Neural progenitor cell (in vitro differentiated cells): ENCODE measurements at regions not wholly inside any gene's neighbourhood (a gene's known extent, or its start where the extent isn't known, plus 50 kb on each side); places are given as distances from the start of the nearest gene placed in this dataset.
A peak's percentile ranks its signal among the peaks of the same experiment; 100 is the strongest.

Source experiments
- DNase-seq: peaks from one replicate; pipeline ENCODE4 v3.0.0-alpha.2; 2016; ENCODE audit warnings: low spot score
- H2AFZ ChIP-seq: fragments of 200-600 bp; sonication (generic); replicated peaks from 2 replicates; pipeline ENCODE4 v1.6.1; 2016; ENCODE audit warnings: antibody characterized with exemption
- H3F3A ChIP-seq: fragments of 200-600 bp; sonication (generic); 2 replicates; pipeline ENCODE4 v1.6.1; 2016; ENCODE audit warnings: antibody characterized with exemption, low read depth
- H3K27ac ChIP-seq: fragments of 200-600 bp; sonication (generic); 2 replicates; pipeline ENCODE4 v1.5.1; 2016; ENCODE audit warnings: mild to moderate bottlenecking
- H3K27me3 ChIP-seq: fragments of 200-600 bp; sonication (generic); 2 replicates; pipeline ENCODE4 v1.6.1; 2016; ENCODE audit warnings: mild to moderate bottlenecking, moderate library complexity
- H3K36me3 ChIP-seq: fragments of 200-600 bp; sonication (generic); 2 replicates; pipeline ENCODE4 v1.5.1; 2016
- H3K4me1 ChIP-seq: fragments of 200-600 bp; sonication (generic); 2 replicates; pipeline ENCODE4 v1.6.1; 2016; ENCODE audit warnings: mixed run types
- H3K4me2 ChIP-seq: fragments of 200-600 bp; sonication (generic); 2 replicates; pipeline ENCODE4 v1.6.1; 2016
- H3K4me3 ChIP-seq: fragments of 200-600 bp; sonication (generic); 2 replicates; pipeline ENCODE4 v1.5.1; 2016
- H3K79me2 ChIP-seq: fragments of 200-600 bp; sonication (generic); 2 replicates; pipeline ENCODE4 v1.6.1; 2016; ENCODE audit warnings: low read depth
- H3K9ac ChIP-seq: fragments of 200-600 bp; sonication (generic); 2 replicates; pipeline ENCODE4 v1.6.1; 2016
- H3K9me3 ChIP-seq: fragments of 200-600 bp; sonication (generic); 2 replicates; pipeline ENCODE4 v1.5.1; 2016; ENCODE audit warnings: low read depth
- H4K20me1 ChIP-seq: fragments of 200-600 bp; sonication (generic); 2 replicates; pipeline ENCODE4 v1.6.1; 2016; ENCODE audit warnings: low read depth
- H3K27ac Mint-ChIP-seq: 3 replicates; pipeline ENCODE4 v1.8.0; 2021; ENCODE audit warnings: mixed read lengths
- H3K27me3 Mint-ChIP-seq: 2 replicates; pipeline ENCODE4 v1.8.0; 2022; ENCODE audit warnings: low read depth, mild to moderate bottlenecking, inconsistent platforms, moderate library complexity, mixed read lengths; ENCODE audit not compliant: insufficient read depth
- H3K36me3 Mint-ChIP-seq: 3 replicates; pipeline ENCODE4 v1.8.0; 2021; ENCODE audit warnings: mixed read lengths
- H3K4me1 Mint-ChIP-seq: 3 replicates; pipeline ENCODE4 v1.8.0; 2021; ENCODE audit warnings: mixed read lengths
- H3K4me3 Mint-ChIP-seq: 3 replicates; pipeline ENCODE4 v1.8.0; 2021; ENCODE audit warnings: mild to moderate bottlenecking, moderate library complexity, mixed read lengths
- H3K9me3 Mint-ChIP-seq: 3 replicates; pipeline ENCODE4 v1.8.0; 2020; ENCODE audit warnings: mixed read lengths
- EZH2 ChIP-seq: fragments of 200-600 bp; sonication (generic); IDR thresholded peaks from 2 replicates; pipeline ENCODE4 v1.6.1; 2017; ENCODE audit warnings: antibody characterized with exemption, mild to moderate bottlenecking, moderate library complexity
- EZH2phosphoT487 ChIP-seq: fragments of 200-600 bp; sonication (generic); IDR thresholded peaks from 2 replicates; pipeline ENCODE4 v1.6.1; 2017; ENCODE audit warnings: antibody characterized with exemption
- TF ChIP-seq, protein P1 (sequence below): fragments of 200-600 bp; sonication (generic); IDR thresholded peaks from 2 replicates; pipeline ENCODE4 v1.5.1; 2017; ENCODE audit warnings: antibody characterized with exemption, mild to moderate bottlenecking

DNA sequence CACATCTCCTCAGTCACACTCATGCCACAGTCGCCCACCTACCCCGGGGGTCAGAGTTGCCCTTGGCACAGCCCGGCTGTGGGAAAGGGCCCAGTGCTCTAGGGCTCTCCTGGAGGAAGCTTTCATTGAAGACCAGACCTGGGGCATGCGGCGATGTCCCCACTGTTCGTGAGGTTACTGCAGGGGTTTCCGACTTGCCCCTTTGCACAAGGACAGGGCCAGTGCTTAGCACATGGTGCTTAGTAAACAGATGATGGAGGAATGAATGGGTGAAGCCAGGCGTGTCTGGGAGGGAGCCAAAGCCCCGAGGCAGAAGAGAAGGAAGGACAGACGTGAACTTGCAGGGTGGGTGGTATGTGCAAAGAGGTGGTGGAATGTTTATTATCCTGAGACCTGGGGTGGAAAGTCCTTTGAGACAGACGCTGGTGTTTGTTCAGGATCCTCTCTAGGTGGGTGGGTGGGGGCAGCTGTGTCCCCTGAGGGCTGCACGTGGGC, 205.9 kb upstream of the ARL4C start:
- Mint-ChIP-seq H3K4me1 (peaks cover 27% of the 10 kb centered on the region), H3K9me3 (peaks cover 17% of the 10 kb centered on the region), H3K4me3 (no peak overlapping the region), H3K36me3 (peaks cover 2% of the 10 kb centered on the region), H3K27me3 (peaks cover 7% of the 10 kb centered on the region), H3K27ac (peak overlapping the region; percentile 59)
- no peak for TF ChIP-seq EZH2
- TF ChIP-seq, protein P1, sequence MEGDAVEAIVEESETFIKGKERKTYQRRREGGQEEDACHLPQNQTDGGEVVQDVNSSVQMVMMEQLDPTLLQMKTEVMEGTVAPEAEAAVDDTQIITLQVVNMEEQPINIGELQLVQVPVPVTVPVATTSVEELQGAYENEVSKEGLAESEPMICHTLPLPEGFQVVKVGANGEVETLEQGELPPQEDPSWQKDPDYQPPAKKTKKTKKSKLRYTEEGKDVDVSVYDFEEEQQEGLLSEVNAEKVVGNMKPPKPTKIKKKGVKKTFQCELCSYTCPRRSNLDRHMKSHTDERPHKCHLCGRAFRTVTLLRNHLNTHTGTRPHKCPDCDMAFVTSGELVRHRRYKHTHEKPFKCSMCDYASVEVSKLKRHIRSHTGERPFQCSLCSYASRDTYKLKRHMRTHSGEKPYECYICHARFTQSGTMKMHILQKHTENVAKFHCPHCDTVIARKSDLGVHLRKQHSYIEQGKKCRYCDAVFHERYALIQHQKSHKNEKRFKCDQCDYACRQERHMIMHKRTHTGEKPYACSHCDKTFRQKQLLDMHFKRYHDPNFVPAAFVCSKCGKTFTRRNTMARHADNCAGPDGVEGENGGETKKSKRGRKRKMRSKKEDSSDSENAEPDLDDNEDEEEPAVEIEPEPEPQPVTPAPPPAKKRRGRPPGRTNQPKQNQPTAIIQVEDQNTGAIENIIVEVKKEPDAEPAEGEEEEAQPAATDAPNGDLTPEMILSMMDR = no peak
- no peak for TF ChIP-seq EZH2phosphoT487
- no peak overlapping the region for H2AFZ ChIP-seq
- H3K4me2 ChIP-seq = no peak overlapping the region
- H3K4me3 ChIP-seq = no peak overlapping the region
- H3F3A ChIP-seq = no peaks in the 10 kb centered on the region
- H3K9me3 ChIP-seq = peaks cover 3% of the 10 kb centered on the region
- no peaks in the 10 kb centered on the region for H3K27me3 ChIP-seq
- no peak for DNase-seq
- H3K27ac ChIP-seq = no peak overlapping the region
- H3K79me2 ChIP-seq = no peaks in the 10 kb centered on the region
- H4K20me1 ChIP-seq = no peaks in the 10 kb centered on the region
- H3K36me3 ChIP-seq = no peaks in the 10 kb centered on the region
- peaks cover 4% of the 10 kb centered on the region for H3K4me1 ChIP-seq
- no peak overlapping the region for H3K9ac ChIP-seq

DNA sequence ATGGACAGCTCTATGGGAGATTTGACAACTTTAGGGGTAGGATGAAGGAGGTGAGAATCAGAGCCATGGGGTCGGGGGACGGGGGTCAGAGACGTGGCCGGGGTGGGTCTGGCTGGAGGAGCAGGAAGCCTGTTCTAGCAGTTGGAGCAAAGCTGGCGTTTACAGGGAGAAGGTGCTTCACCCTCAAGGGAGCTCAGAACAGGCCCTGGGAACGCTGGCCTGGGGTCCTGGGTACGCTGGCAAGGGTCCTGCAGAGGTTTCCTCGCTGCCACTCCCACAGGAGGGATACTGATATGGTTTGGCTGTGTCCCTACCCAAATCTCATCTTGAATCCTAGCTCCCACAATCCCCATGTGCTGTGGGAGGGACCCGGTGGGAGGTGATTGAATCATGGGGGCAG, 205.0 kb upstream of the ARL4C start:
- no peaks in the 10 kb centered on the region for H3K27me3 ChIP-seq
- peaks cover 7% of the 10 kb centered on the region for H3K27me3 Mint-ChIP-seq

DNA sequence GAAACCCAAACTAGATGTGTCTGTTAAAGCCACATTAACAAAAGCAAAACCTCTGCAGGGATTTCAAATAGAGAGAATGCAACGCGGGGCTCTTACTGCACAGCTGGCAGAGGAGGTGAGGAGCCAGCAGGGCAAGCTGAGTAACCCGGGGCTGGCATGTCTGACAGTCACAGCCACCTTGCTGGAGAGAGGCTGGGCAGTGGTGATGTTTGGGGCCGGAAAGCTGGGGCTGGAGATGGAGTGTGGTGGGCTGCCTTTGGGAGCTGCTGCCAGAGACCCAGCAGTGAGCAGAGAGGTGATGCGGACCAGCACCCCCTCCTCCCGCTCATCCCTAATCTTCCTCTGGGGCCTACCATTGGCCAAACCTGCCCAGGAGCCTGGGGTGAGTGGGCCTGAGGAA, 204.5 kb upstream of the ARL4C start:
- Histone ChIP-seq H3K79me2 (no peaks in the 10 kb centered on the region), H2AFZ (no peak overlapping the region), H3K4me1 (no peaks in the 10 kb centered on the region), H3F3A (no peaks in the 10 kb centered on the region), H3K27me3 (no peaks in the 10 kb centered on the region), H3K9ac (no peak overlapping the region), H4K20me1 (no peaks in the 10 kb centered on the region), H3K9me3 (peaks cover 8% of the 10 kb centered on the region), H3K36me3 (no peaks in the 10 kb centered on the region), H3K4me3 (no peak overlapping the region), H3K4me2 (no peak overlapping the region), H3K27ac (no peak overlapping the region)
- Mint-ChIP-seq H3K4me3 (no peak overlapping the region), H3K27ac (peak overlapping the region; percentile 54), H3K27me3 (peaks cover 7% of the 10 kb centered on the region), H3K9me3 (peaks cover 30% of the 10 kb centered on the region), H3K4me1 (peaks cover 20% of the 10 kb centered on the region), H3K36me3 (peaks cover 6% of the 10 kb centered on the region)
- no peak for TF ChIP-seq EZH2phosphoT487
- TF ChIP-seq, protein P1 = no peak
- TF ChIP-seq EZH2 = no peak
- DNase-seq = no peak

More for the DNA sequence above, 205.0 kb upstream of the ARL4C start:
- no peaks in the 10 kb centered on the region for H4K20me1 ChIP-seq
- no peak overlapping the region for H3K4me2 ChIP-seq
- H3K4me1 ChIP-seq = no peaks in the 10 kb centered on the region
- no peaks in the 10 kb centered on the region for H3K79me2 ChIP-seq
- H3K9me3 Mint-ChIP-seq = peaks cover 25% of the 10 kb centered on the region
- peaks cover 20% of the 10 kb centered on the region for H3K4me1 Mint-ChIP-seq
- H3K27ac Mint-ChIP-seq = peak overlapping the region; percentile 54
- H3K27ac ChIP-seq = no peak overlapping the region
- no peaks in the 10 kb centered on the region for H3K36me3 ChIP-seq
- no peak for TF ChIP-seq EZH2phosphoT487
- TF ChIP-seq, protein P1 = no peak
- TF ChIP-seq EZH2 = no peak
- H3K36me3 Mint-ChIP-seq = peaks cover 2% of the 10 kb centered on the region
- no peak overlapping the region for H3K4me3 ChIP-seq
- peaks cover 8% of the 10 kb centered on the region for H3K9me3 ChIP-seq
- no peaks in the 10 kb centered on the region for H3F3A ChIP-seq
- no peak for DNase-seq
- H3K4me3 Mint-ChIP-seq = no peak overlapping the region
- H3K9ac ChIP-seq = no peak overlapping the region
- no peak overlapping the region for H2AFZ ChIP-seq
